ENCODE measurements at regions not wholly inside any gene's neighbourhood (a gene's known extent, or its start where the extent isn't known, plus 50 kb on each side); places are given as distances from the start of the nearest gene placed in this dataset.
"Not testable (repeated sequence)": the region's sequence is repeated elsewhere in the genome, so short reads cannot be mapped to it uniquely, and the experiment has no call there.

GRCh38 chr6:68169922-68170321 lies 465.2 kb upstream of the ADGRB3 start:
- Histone ChIP-seq H3K27me3 (no peaks in the 10 kb centered on the region), H3K4me3 (no peak overlapping the region), H3K27ac (no peak overlapping the region), H3K4me1 (no peaks in the 10 kb centered on the region), H3K9me3 (no peaks in the 10 kb centered on the region), H3K36me3 (no peaks in the 10 kb centered on the region)
- no peak for DNase-seq (ENCODE audit: extremely low spot score in 2 of 2)
- intact Hi-C loops (cut with DNase I) = no loop called here
- TF ChIP-seq POLR2AphosphoS5 (IDR thresholded peaks at IDR 0.05; ENCODE audit: insufficient read depth in 1 of 2, low read depth in 1 of 2) (no peak), POLR2A (IDR thresholded peaks at IDR 0.05) (no peak), CTCF (IDR thresholded peaks at IDR 0.05) (no peak)

DNA sequence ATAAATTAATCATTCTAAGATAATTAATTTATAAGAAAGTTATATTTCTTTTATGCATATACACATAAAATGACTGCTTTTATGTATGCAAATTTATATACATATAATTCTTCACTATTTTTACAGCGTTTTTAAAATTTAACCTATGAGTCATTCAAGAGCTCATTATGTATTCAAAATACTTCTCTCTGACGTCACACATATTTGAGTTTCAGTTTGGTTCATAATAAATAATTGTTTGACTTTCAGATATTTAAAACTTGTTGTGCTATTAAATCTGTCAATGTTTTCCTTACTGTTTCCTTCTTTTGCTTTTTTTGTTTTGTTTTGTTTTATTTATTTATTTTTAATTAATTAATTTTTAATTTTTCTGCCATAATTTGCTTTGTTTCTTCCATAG lies 467.5 kb upstream of the ADGRB3 start:
- H3K27me3 ChIP-seq = no peaks in the 10 kb centered on the region
- H3K9me3 ChIP-seq = no peaks in the 10 kb centered on the region
- intact Hi-C loops (cut with DNase I) = no loop called here
- no peak for TF ChIP-seq POLR2AphosphoS5 (IDR thresholded peaks at IDR 0.05; ENCODE audit: insufficient read depth in 1 of 2, low read depth in 1 of 2)
- no peak overlapping the region for H3K4me3 ChIP-seq
- H3K4me1 ChIP-seq = no peaks in the 10 kb centered on the region
- no peak overlapping the region for H3K27ac ChIP-seq
- H3K36me3 ChIP-seq = no peaks in the 10 kb centered on the region
- DNase-seq (ENCODE audit: extremely low spot score in 2 of 2) = no peak

- H3K9me3 ChIP-seq; H3K27me3 ChIP-seq; H3K4me3 ChIP-seq; H3K36me3 ChIP-seq; H3K27ac ChIP-seq; intact Hi-C loops (cut with DNase I); DNase-seq (ENCODE audit: extremely low spot score in 2 of 2); H3K4me1 ChIP-seq: not testable (repeated sequence)
Observed at GRCh38 chr6:68160812-68161211, 474.3 kb upstream of the ADGRB3 start.

GRCh38 chr6:68160348-68160747 lies 474.7 kb upstream of the ADGRB3 start:
- Histone ChIP-seq H3K4me1 (no peaks in the 10 kb centered on the region), H3K9me3 (no peaks in the 10 kb centered on the region), H3K27ac (no peak overlapping the region), H3K36me3 (no peaks in the 10 kb centered on the region), H3K27me3 (no peaks in the 10 kb centered on the region), H3K4me3 (no peak overlapping the region)
- DNase-seq (ENCODE audit: extremely low spot score in 2 of 2) = no peak
- no peak for TF ChIP-seq POLR2AphosphoS5 (IDR thresholded peaks at IDR 0.05; ENCODE audit: insufficient read depth in 1 of 2, low read depth in 1 of 2)
- no peak for TF ChIP-seq POLR2A (IDR thresholded peaks at IDR 0.05)
- TF ChIP-seq CTCF (IDR thresholded peaks at IDR 0.05) = no peak
- intact Hi-C loops (cut with DNase I) = no loop called here

- TF ChIP-seq POLR2A (IDR thresholded peaks at IDR 0.05) (no peak), POLR2AphosphoS5 (IDR thresholded peaks at IDR 0.05; ENCODE audit: insufficient read depth in 1 of 2, low read depth in 1 of 2) (no peak)
- Histone ChIP-seq H3K4me1 (no peaks in the 10 kb centered on the region), H3K4me3 (no peak overlapping the region), H3K27me3 (no peaks in the 10 kb centered on the region), H3K36me3 (no peaks in the 10 kb centered on the region), H3K9me3 (no peaks in the 10 kb centered on the region), H3K27ac (no peak overlapping the region)
- intact Hi-C loops (cut with DNase I) = no loop called here
- no peak for DNase-seq (ENCODE audit: extremely low spot score in 2 of 2)
Observed at GRCh38 chr6:68159433-68159832, 475.6 kb upstream of the ADGRB3 start.

GRCh38 chr6:68158256-68158655 lies 476.8 kb upstream of the ADGRB3 start:
- intact Hi-C loops (cut with DNase I) = no loop called here
- no peak for TF ChIP-seq POLR2AphosphoS5 (IDR thresholded peaks at IDR 0.05; ENCODE audit: insufficient read depth in 1 of 2, low read depth in 1 of 2)
- H3K27me3 ChIP-seq = no peaks in the 10 kb centered on the region
- H3K4me3 ChIP-seq = no peak overlapping the region
- H3K4me1 ChIP-seq = no peaks in the 10 kb centered on the region
- no peaks in the 10 kb centered on the region for H3K36me3 ChIP-seq
- DNase-seq (ENCODE audit: extremely low spot score in 2 of 2) = no peak
- no peak overlapping the region for H3K27ac ChIP-seq
- H3K9me3 ChIP-seq = no peaks in the 10 kb centered on the region

GRCh38 chr6:68144667-68145066 lies 490.4 kb upstream of the ADGRB3 start:
- Histone ChIP-seq H3K4me1 (no peaks in the 10 kb centered on the region), H3K27ac (no peak overlapping the region), H3K27me3 (no peaks in the 10 kb centered on the region), H3K9me3 (no peaks in the 10 kb centered on the region), H3K36me3 (no peaks in the 10 kb centered on the region), H3K4me3 (no peak overlapping the region)
- DNase-seq (ENCODE audit: extremely low spot score in 2 of 2) = no peak
- TF ChIP-seq POLR2A (IDR thresholded peaks at IDR 0.05) (no peak), CTCF (IDR thresholded peaks at IDR 0.05) (no peak), POLR2AphosphoS5 (IDR thresholded peaks at IDR 0.05; ENCODE audit: insufficient read depth in 1 of 2, low read depth in 1 of 2) (no peak)
- intact Hi-C loops (cut with DNase I) = no loop called here

Measured in vagina (tissue), 2 donors.